ENCODE measurements at regions not wholly inside any gene's neighbourhood (a gene's known extent, or its start where the extent isn't known, plus 50 kb on each side); places are given as distances from the start of the nearest gene placed in this dataset.

DNA sequence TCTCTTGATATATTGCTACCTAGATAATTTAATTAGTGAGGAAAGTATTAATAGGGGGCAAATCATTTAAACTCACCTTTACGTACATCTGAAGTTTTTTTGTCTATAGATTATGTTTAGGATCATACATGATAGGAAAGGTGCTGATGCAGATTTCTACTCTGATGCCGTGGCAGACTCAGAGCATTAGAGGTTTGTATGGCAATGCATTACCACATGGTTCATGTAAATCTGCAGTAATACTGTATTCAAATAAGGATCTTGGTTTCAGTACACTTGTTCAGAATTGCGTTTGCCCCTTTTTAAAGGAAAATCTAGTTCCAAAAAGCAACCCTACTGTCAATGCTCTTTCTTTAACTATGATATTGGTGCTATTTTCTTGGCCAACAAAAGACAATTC is 288.3 kb downstream of the PTPRC start:
- TF ChIP-seq TCF4 (CRISPR knock-in tag; IDR thresholded peaks at IDR 0.05; ENCODE audit: borderline replicate concordance) (no peak), ZC3H10 (CRISPR knock-in tag; IDR thresholded peaks at IDR 0.05) (no peak), ZFP3 (CRISPR knock-in tag; IDR thresholded peaks at IDR 0.05) (no peak), ZNF8 (CRISPR knock-in tag; IDR thresholded peaks at IDR 0.05) (no peak), ARNTL (CRISPR knock-in tag; IDR thresholded peaks at IDR 0.05; ENCODE audit: borderline replicate concordance, low read depth) (no peak), SNAI2 (CRISPR knock-in tag; IDR thresholded peaks at IDR 0.05) (no peak), CSDC2 (CRISPR knock-in tag; IDR thresholded peaks at IDR 0.05) (no peak), ESRRG (CRISPR knock-in tag; IDR thresholded peaks at IDR 0.05) (no peak), ZNF70 (CRISPR knock-in tag; IDR thresholded peaks at IDR 0.05) (no peak), RARB (CRISPR knock-in tag; IDR thresholded peaks at IDR 0.05) (no peak), PPARA (CRISPR knock-in tag; IDR thresholded peaks at IDR 0.05; ENCODE audit: borderline replicate concordance) (no peak)
- TF ChIP-seq, protein P1, sequence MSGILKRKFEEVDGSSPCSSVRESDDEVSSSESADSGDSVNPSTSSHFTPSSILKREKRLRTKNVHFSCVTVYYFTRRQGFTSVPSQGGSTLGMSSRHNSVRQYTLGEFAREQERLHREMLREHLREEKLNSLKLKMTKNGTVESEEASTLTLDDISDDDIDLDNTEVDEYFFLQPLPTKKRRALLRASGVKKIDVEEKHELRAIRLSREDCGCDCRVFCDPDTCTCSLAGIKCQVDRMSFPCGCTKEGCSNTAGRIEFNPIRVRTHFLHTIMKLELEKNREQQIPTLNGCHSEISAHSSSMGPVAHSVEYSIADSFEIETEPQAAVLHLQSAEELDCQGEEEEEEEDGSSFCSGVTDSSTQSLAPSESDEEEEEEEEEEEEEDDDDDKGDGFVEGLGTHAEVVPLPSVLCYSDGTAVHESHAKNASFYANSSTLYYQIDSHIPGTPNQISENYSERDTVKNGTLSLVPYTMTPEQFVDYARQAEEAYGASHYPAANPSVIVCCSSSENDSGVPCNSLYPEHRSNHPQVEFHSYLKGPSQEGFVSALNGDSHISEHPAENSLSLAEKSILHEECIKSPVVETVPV (CRISPR knock-in tag; IDR thresholded peaks at IDR 0.05) = no peak
- TF ChIP-seq, protein P2, sequence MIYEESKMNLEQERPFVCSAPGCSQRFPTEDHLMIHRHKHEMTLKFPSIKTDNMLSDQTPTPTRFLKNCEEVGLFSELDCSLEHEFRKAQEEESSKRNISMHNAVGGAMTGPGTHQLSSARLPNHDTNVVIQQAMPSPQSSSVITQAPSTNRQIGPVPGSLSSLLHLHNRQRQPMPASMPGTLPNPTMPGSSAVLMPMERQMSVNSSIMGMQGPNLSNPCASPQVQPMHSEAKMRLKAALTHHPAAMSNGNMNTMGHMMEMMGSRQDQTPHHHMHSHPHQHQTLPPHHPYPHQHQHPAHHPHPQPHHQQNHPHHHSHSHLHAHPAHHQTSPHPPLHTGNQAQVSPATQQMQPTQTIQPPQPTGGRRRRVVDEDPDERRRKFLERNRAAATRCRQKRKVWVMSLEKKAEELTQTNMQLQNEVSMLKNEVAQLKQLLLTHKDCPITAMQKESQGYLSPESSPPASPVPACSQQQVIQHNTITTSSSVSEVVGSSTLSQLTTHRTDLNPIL (CRISPR knock-in tag; IDR thresholded peaks at IDR 0.05; ENCODE audit: low read depth) = no peak
